ENCODE measurements at regions not wholly inside any gene's neighbourhood (a gene's known extent, or its start where the extent isn't known, plus 50 kb on each side); places are given as distances from the start of the nearest gene placed in this dataset.

GRCh38 chr2:64767670-64768468 is 114.2 kb upstream of the SERTAD2 start:
- peak overlapping the region; percentile 81 to 97 (median 96) for H3K27ac Mint-ChIP-seq
- intact Hi-C loops (cut with micrococcal nuclease), result loop anchor here (1.0 to 5.0 kb wide), 8 partner anchors 17 to 289 kb away; partner anchors contain the start of genes CEP68 and SERTAD2
- Histone ChIP-seq H3K36me3 (ENCODE audit: insufficient read depth, low read length) (no peaks in the 10 kb centered on the region), H3K4me1 (ENCODE audit: insufficient read depth, low read length) (peaks cover 14% of the 10 kb centered on the region), H3K27ac (ENCODE audit: low read depth, low read length) (peak overlapping the region; percentile 90), H3K9me3 (ENCODE audit: control insufficient read depth in 1 of 2, low read length in 2 of 2) (no peaks in the 10 kb centered on the region), H3K4me3 (ENCODE audit: low read length in 2 of 2) (peak overlapping the region; percentile 47 to 72), H3K27me3 (ENCODE audit: insufficient read depth, low read length) (no peaks in the 10 kb centered on the region)
- peak; percentile 66 to 86 (median 69) for DNase-seq
- POLR2A ChIA-PET (ENCODE audit: partially characterized antibody), result interaction anchor here (0.6 to 5.0 kb wide), 22 partner anchors 10 to 362 kb away, joined by 3 to 71 read pairs (median 6); partner anchors contain the start of genes AFTPH, RAB1A and SERTAD2
- H3K27me3 Mint-ChIP-seq, result no peaks in the 10 kb centered on the region
- CTCF ChIA-PET (ENCODE audit: partially characterized antibody), result interaction anchor here (0.5 to 4.0 kb wide), 19 partner anchors 11 to 181 kb away, joined by 3 to 27 read pairs (median 6); partner anchors contain the start of gene SERTAD2
- peaks cover 0 to 3% of the 10 kb centered on the region in 2 donors for H3K36me3 Mint-ChIP-seq
- peaks cover 12 to 23% (median 13%) of the 10 kb centered on the region in 4 donors for H3K4me1 Mint-ChIP-seq
- H3K4me3 Mint-ChIP-seq, result peak overlapping the region; percentile 86 to 99 (median 94)
- H3K9me3 Mint-ChIP-seq, result peaks cover 0 to 1% (median 0%) of the 10 kb centered on the region in 8 donors

GRCh38 chr2:64768491-64769005 is 114.8 kb upstream of the SERTAD2 start:
- H3K27ac Mint-ChIP-seq, result peak overlapping the region; percentile 43 to 97 (median 57)
- H3K9me3 Mint-ChIP-seq, result peaks cover 0 to 1% (median 0%) of the 10 kb centered on the region in 8 donors
- ChIA-PET POLR2A (ENCODE audit: partially characterized antibody) (interaction anchor here (0.6 to 5.0 kb wide), 18 partner anchors 10 to 245 kb away, joined by 3 to 71 read pairs (median 5); partner anchors contain the start of genes AFTPH and SERTAD2), CTCF (ENCODE audit: partially characterized antibody) (interaction anchor here (1.1 to 4.0 kb wide), 10 partner anchors 11 to 182 kb away, joined by 3 to 23 read pairs (median 5); partner anchors contain the start of gene SERTAD2)
- Histone ChIP-seq H3K4me3 (ENCODE audit: low read length in 2 of 2) (peak overlapping the region; percentile 47 to 72), H3K27me3 (ENCODE audit: insufficient read depth, low read length) (no peaks in the 10 kb centered on the region), H3K9me3 (ENCODE audit: control insufficient read depth in 1 of 2, low read length in 2 of 2) (no peaks in the 10 kb centered on the region), H3K4me1 (ENCODE audit: insufficient read depth, low read length) (peaks cover 14% of the 10 kb centered on the region), H3K27ac (ENCODE audit: low read depth, low read length) (peak overlapping the region; percentile 90), H3K36me3 (ENCODE audit: insufficient read depth, low read length) (no peaks in the 10 kb centered on the region)
- H3K36me3 Mint-ChIP-seq, result peaks cover 0 to 3% of the 10 kb centered on the region in 2 donors
- no peak for DNase-seq
- no peaks in the 10 kb centered on the region for H3K27me3 Mint-ChIP-seq
- peaks cover 12 to 23% (median 13%) of the 10 kb centered on the region in 4 donors for H3K4me1 Mint-ChIP-seq
- peak overlapping the region; percentile 84 to 99 (median 90) for H3K4me3 Mint-ChIP-seq
- intact Hi-C loops (cut with micrococcal nuclease), result loop anchor here (2.0 to 5.0 kb wide), 3 partner anchors 71 to 289 kb away; partner anchors contain the start of gene CEP68

- Histone ChIP-seq H3K4me1 (ENCODE audit: insufficient read depth, low read length) (peaks cover 14% of the 10 kb centered on the region), H3K4me3 (ENCODE audit: low read length in 2 of 2) (no peak overlapping the region), H3K9me3 (ENCODE audit: control insufficient read depth in 1 of 2, low read length in 2 of 2) (no peaks in the 10 kb centered on the region), H3K27ac (ENCODE audit: low read depth, low read length) (no peak overlapping the region), H3K36me3 (ENCODE audit: insufficient read depth, low read length) (no peaks in the 10 kb centered on the region), H3K27me3 (ENCODE audit: insufficient read depth, low read length) (no peaks in the 10 kb centered on the region)
- H3K4me3 Mint-ChIP-seq, result peak overlapping the region in 5 of 8 donors; percentile 20 to 99 (median 77)
- intact Hi-C loops (cut with micrococcal nuclease), result loop anchor here (2.0 to 5.0 kb wide), 3 partner anchors 72 to 288 kb away; partner anchors contain the start of gene CEP68
- ChIA-PET POLR2A (ENCODE audit: partially characterized antibody) (interaction anchor here (1.2 to 5.0 kb wide), 2 partner anchors 18 to 116 kb away, joined by 3 to 71 read pairs; partner anchors contain the start of gene SERTAD2), CTCF (ENCODE audit: partially characterized antibody) (interaction anchor here (1.1 to 4.0 kb wide), 4 partner anchors 61 to 123 kb away, joined by 3 to 23 read pairs (median 4); partner anchors contain the start of gene SERTAD2)
- H3K4me1 Mint-ChIP-seq, result peaks cover 12 to 23% (median 13%) of the 10 kb centered on the region in 4 donors
- peaks cover 0 to 3% of the 10 kb centered on the region in 2 donors for H3K36me3 Mint-ChIP-seq
- DNase-seq, result no peak
- H3K9me3 Mint-ChIP-seq, result peaks cover 0 to 1% (median 0%) of the 10 kb centered on the region in 8 donors
- H3K27me3 Mint-ChIP-seq, result no peaks in the 10 kb centered on the region
- H3K27ac Mint-ChIP-seq, result no peak overlapping the region
Observed at GRCh38 chr2:64769392-64770044, 115.8 kb upstream of the SERTAD2 start.

- Mint-ChIP-seq H3K4me3 (peak overlapping the region in 3 of 8 donors; percentile 20 to 53 (median 31)), H3K27me3 (no peaks in the 10 kb centered on the region), H3K27ac (no peak overlapping the region), H3K36me3 (peaks cover 0 to 3% of the 10 kb centered on the region in 2 donors), H3K9me3 (peaks cover 0 to 1% (median 0%) of the 10 kb centered on the region in 8 donors), H3K4me1 (peaks cover 12 to 23% (median 13%) of the 10 kb centered on the region in 4 donors)
- no peaks in the 10 kb centered on the region for H3K36me3 ChIP-seq (ENCODE audit: insufficient read depth, low read length)
- no peaks in the 10 kb centered on the region for H3K27me3 ChIP-seq (ENCODE audit: insufficient read depth, low read length)
- H3K9me3 ChIP-seq (ENCODE audit: control insufficient read depth in 1 of 2, low read length in 2 of 2), result no peaks in the 10 kb centered on the region
- CTCF ChIA-PET (ENCODE audit: partially characterized antibody), result interaction anchor here (1.1 to 4.0 kb wide), 4 partner anchors 60 to 124 kb away, joined by 3 to 23 read pairs (median 4); partner anchors contain the start of gene SERTAD2
- POLR2A ChIA-PET (ENCODE audit: partially characterized antibody), result interaction anchor here (5.0 kb wide), 1 partner anchor 19 kb away, joined by 71 read pairs; no protein-coding TSS in a partner anchor
- peaks cover 14% of the 10 kb centered on the region for H3K4me1 ChIP-seq (ENCODE audit: insufficient read depth, low read length)
- DNase-seq, result no peak
- H3K27ac ChIP-seq (ENCODE audit: low read depth, low read length), result no peak overlapping the region
- H3K4me3 ChIP-seq (ENCODE audit: low read length in 2 of 2), result no peak overlapping the region
- intact Hi-C loops (cut with micrococcal nuclease), result no loop called here
Observed at GRCh38 chr2:64770137-64770780, 116.5 kb upstream of the SERTAD2 start.

- Histone ChIP-seq H3K27ac (ENCODE audit: low read depth, low read length) (no peak overlapping the region), H3K27me3 (ENCODE audit: insufficient read depth, low read length) (no peaks in the 10 kb centered on the region), H3K36me3 (ENCODE audit: insufficient read depth, low read length) (no peaks in the 10 kb centered on the region), H3K4me1 (ENCODE audit: insufficient read depth, low read length) (peaks cover 14% of the 10 kb centered on the region), H3K4me3 (ENCODE audit: low read length in 2 of 2) (no peak overlapping the region), H3K9me3 (ENCODE audit: control insufficient read depth in 1 of 2, low read length in 2 of 2) (no peaks in the 10 kb centered on the region)
- Mint-ChIP-seq H3K4me1 (peaks cover 12 to 23% (median 13%) of the 10 kb centered on the region in 4 donors), H3K27me3 (no peaks in the 10 kb centered on the region), H3K4me3 (peak overlapping the region in 1 of 8 donors; percentile 67), H3K27ac (peak overlapping the region in 1 of 7 donors; percentile 73), H3K36me3 (peaks cover 0 to 3% of the 10 kb centered on the region in 2 donors), H3K9me3 (peaks cover 0 to 1% (median 0%) of the 10 kb centered on the region in 8 donors)
- intact Hi-C loops (cut with micrococcal nuclease), result no loop called here
- DNase-seq, result no peak
- ChIA-PET POLR2A (ENCODE audit: partially characterized antibody) (interaction anchor here (5.0 kb wide), 1 partner anchor 20 kb away, joined by 71 read pairs; no protein-coding TSS in a partner anchor), CTCF (ENCODE audit: partially characterized antibody) (interaction anchor here (1.1 to 4.0 kb wide), 3 partner anchors 60 to 124 kb away, joined by 3 to 23 read pairs (median 5); partner anchors contain the start of gene SERTAD2)
Observed at GRCh38 chr2:64770781-64771334, 117.1 kb upstream of the SERTAD2 start.

GRCh38 chr2:64771737-64772136 is 118.0 kb upstream of the SERTAD2 start:
- no peak overlapping the region for H3K27ac ChIP-seq (ENCODE audit: low read depth, low read length)
- ChIA-PET POLR2A (ENCODE audit: partially characterized antibody) (interaction anchor here (5.0 kb wide), 1 partner anchor 21 kb away, joined by 71 read pairs; no protein-coding TSS in a partner anchor), CTCF (ENCODE audit: partially characterized antibody) (no interaction called here)
- Mint-ChIP-seq H3K27me3 (no peaks in the 10 kb centered on the region), H3K36me3 (peaks cover 0 to 3% of the 10 kb centered on the region in 2 donors), H3K4me1 (peaks cover 8 to 19% (median 9%) of the 10 kb centered on the region in 4 donors), H3K27ac (no peak overlapping the region), H3K4me3 (no peak overlapping the region), H3K9me3 (peaks cover 0 to 1% (median 0%) of the 10 kb centered on the region in 8 donors)
- H3K4me1 ChIP-seq (ENCODE audit: insufficient read depth, low read length), result peaks cover 10% of the 10 kb centered on the region
- H3K27me3 ChIP-seq (ENCODE audit: insufficient read depth, low read length), result no peaks in the 10 kb centered on the region
- no peaks in the 10 kb centered on the region for H3K36me3 ChIP-seq (ENCODE audit: insufficient read depth, low read length)
- H3K9me3 ChIP-seq (ENCODE audit: control insufficient read depth in 1 of 2, low read length in 2 of 2), result no peaks in the 10 kb centered on the region
- DNase-seq, result no peak
- intact Hi-C loops (cut with micrococcal nuclease), result no loop called here
- no peak overlapping the region for H3K4me3 ChIP-seq (ENCODE audit: low read length in 2 of 2)
